ENCODE measurements at regions not wholly inside any gene's neighbourhood (a gene's known extent, or its start where the extent isn't known, plus 50 kb on each side); places are given as distances from the start of the nearest gene placed in this dataset.
"Not testable (repeated sequence)": the region's sequence is repeated elsewhere in the genome, so short reads cannot be mapped to it uniquely, and the experiment has no call there.

DNA sequence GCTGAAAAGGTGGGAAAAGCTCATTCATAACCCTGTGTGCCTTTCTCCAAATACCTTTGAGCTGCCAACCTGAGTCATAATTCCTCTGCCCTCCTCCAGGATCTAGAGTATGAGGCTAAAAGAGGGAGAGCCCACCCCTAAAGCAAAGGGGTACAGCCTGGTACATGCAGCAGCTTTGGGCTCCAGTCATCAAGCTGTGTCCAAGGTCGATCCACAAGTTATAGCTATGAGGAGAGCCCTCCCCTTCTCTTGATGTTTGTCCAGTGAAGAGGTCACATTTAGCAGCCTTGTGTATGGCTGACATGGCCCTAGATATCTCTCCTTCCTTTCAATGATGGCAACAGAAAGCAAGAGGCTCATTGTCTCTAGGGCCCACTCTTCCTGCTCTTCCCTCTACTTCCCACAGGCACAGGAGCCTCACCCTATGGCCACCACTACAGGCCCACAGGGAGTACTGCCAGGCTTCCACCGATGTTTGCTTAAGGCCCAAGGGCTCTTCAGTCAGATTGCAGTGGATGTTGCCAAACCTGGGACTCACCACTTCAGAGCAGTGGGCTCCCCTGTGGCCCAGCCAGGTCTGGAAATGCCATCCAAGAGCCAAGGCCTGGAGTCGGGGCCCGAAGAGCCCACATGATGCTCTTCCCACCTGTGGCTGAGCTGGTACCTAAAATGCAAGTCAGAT lies 176.8 kb downstream of the CD83 start (continued):
- TF ChIP-seq GRHL2 (CRISPR knock-in tag; IDR thresholded peaks at IDR 0.05; ENCODE audit: insufficient replicate concordance, severe bottlenecking) (no peak), ZNF396 (CRISPR knock-in tag; IDR thresholded peaks at IDR 0.05; ENCODE audit: borderline replicate concordance) (no peak), ZNF219 (CRISPR knock-in tag; IDR thresholded peaks at IDR 0.05; ENCODE audit: borderline replicate concordance) (no peak), MYBL2 (CRISPR knock-in tag; IDR thresholded peaks at IDR 0.05) (no peak)

DNA sequence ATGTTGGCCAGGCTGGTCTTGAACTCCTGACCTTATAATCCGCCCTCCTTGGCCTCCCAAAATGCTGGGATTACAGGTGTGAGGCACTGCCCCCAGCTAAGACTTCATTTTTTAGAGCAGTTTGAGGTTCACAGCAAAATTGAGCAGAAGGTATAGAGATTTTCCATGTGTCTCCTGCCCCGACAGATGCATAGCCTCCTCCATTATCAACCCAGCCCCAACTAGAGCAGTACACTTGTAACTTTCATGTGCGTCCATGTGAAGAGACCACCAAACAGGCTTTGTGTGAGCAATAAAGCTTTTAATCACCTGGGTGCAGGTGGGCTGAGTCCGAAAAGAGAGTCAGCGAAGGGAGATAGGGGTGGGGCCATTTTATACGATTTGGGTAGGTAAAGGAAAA lies 179.1 kb downstream of the CD83 start:
- Mint-ChIP-seq H3K36me3 (peaks cover 51% of the 10 kb centered on the region), H3K4me3 (peak overlapping the region; percentile 37), H3K4me1 (peaks cover 76% of the 10 kb centered on the region), H3K27ac (peak overlapping the region; percentile 98)
- CTCF ChIA-PET = interaction anchor here (0.7 kb wide), 2 partner anchors 20 to 1704 kb away, joined by 3 to 4 read pairs; no protein-coding TSS in a partner anchor
- H3K27me3 Mint-ChIP-seq (ENCODE audit: low read depth); H3K9me3 Mint-ChIP-seq; POLR2A ChIA-PET; DNase-seq (ENCODE audit: low spot score): not testable (repeated sequence)
- peak; percentile 56 for ATAC-seq
- TF ChIP-seq ZNF396 (CRISPR knock-in tag; IDR thresholded peaks at IDR 0.05; ENCODE audit: borderline replicate concordance) (0 out of 2 replicates have a peak, but pooled peaks have one; percentile 21), TEAD1 (CRISPR knock-in tag; IDR thresholded peaks at IDR 0.05) (peak; percentile 84; the same call in 1 of the 2 replicates)

DNA sequence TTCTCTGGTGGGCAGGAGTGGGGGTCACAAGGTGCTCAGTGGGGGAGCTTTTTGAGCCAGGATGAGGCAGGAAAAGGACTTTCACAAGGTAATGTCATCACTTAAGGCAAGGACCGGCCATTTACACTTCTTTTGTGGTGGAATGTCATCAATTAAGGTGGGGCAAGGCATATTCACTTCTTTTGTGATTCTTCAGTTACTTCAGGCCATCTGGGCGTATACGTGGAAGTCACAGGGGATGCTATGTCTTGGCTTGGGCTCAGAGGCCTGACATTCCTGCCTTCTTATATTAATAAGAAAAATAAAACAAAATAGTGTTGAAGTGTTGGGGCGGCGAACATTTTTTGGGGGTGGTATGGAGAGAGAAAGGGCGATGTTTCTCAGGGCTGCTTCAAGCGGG lies 179.5 kb downstream of the CD83 start:
- ATAC-seq; DNase-seq (ENCODE audit: low spot score); H3K9me3 Mint-ChIP-seq; CTCF ChIA-PET; POLR2A ChIA-PET; H3K27me3 Mint-ChIP-seq (ENCODE audit: low read depth): not testable (repeated sequence)
- Mint-ChIP-seq H3K36me3 (peaks cover 52% of the 10 kb centered on the region), H3K4me3 (peak overlapping the region; percentile 21), H3K4me1 (peaks cover 77% of the 10 kb centered on the region), H3K27ac (peak overlapping the region; percentile 98)
- TF ChIP-seq TEAD1 (CRISPR knock-in tag; IDR thresholded peaks at IDR 0.05) = peak; percentile 77; the same call in 1 of the 2 replicates

DNA sequence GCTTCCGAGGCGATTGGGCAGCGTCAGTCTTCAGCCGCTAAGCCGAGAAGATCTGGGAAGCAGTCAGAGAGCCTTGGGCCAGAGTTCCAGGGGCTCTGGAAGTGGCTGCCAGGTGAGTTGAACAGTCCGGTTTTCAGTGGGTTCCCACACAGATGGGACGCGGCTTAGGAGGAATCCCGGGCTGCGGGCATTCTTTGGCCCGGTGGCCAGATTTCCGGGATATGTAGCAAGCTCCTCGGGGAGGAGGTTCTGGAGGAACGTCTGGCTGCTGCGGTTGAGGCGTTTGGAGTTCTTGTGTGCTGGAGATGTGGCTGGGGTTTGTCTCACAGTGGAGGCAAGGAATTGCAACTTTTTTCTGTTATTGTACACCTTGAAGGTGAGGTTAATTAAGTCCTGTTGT lies 182.6 kb downstream of the CD83 start:
- ATAC-seq; POLR2A ChIA-PET; H3K27me3 Mint-ChIP-seq (ENCODE audit: low read depth); DNase-seq (ENCODE audit: low spot score); CTCF ChIA-PET: not testable (repeated sequence)
- peaks cover 65% of the 10 kb centered on the region for H3K4me1 Mint-ChIP-seq
- peak overlapping the region; percentile 72 for H3K4me3 Mint-ChIP-seq
- H3K36me3 Mint-ChIP-seq = peaks cover 55% of the 10 kb centered on the region
- peak overlapping the region; percentile 91 for H3K27ac Mint-ChIP-seq
- H3K9me3 Mint-ChIP-seq = peaks cover 24% of the 10 kb centered on the region

DNA sequence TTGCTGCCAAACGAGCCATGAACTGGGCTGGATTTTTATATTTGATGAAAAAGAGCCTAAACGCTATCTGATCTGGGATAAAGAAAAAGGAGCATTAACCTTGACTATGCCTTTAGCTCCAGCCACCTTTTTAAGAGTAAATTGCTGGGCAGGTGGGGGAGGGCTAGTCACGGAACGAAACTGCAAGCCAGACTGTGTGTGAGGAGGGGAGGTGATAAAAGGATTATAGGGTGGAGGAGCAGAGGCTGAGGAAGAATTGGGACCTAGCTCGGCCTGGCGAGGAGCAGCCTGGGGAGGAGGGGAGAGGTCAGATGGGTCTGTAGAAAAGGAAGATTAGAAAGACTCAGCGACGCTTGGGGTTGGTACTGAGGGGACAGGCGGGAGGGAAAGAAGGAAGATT lies 183.1 kb downstream of the CD83 start:
- DNase-seq (ENCODE audit: low spot score); POLR2A ChIA-PET; CTCF ChIA-PET; ATAC-seq; H3K27me3 Mint-ChIP-seq (ENCODE audit: low read depth): not testable (repeated sequence)
- Mint-ChIP-seq H3K27ac (peak overlapping the region; percentile 66), H3K4me3 (peak overlapping the region; percentile 72), H3K36me3 (peaks cover 51% of the 10 kb centered on the region), H3K9me3 (peaks cover 24% of the 10 kb centered on the region), H3K4me1 (peaks cover 66% of the 10 kb centered on the region)

DNA sequence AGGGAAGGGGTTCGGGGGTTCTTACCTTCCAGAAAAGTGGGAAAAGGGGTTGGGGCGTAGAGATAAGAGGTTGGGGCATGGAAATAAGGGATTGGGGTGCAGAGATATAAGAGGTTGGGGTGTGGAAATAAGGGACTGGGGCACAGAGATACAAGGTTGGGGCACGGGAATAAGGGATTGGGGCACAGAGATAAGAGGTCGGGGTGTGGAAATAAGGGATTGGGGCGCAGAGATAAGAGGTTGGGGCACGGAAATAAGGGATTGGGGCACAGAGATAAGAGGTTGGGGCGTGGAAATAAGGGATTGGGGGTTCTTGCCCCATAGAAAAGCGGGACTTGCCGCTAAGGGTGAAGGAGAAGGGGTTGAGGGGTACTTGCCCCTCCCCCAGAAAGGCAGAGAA lies 183.9 kb downstream of the CD83 start:
- H3K27ac Mint-ChIP-seq; ATAC-seq; POLR2A ChIA-PET; CTCF ChIA-PET; DNase-seq (ENCODE audit: low spot score); H3K27me3 Mint-ChIP-seq (ENCODE audit: low read depth): not testable (repeated sequence)
- H3K4me1 Mint-ChIP-seq = peaks cover 66% of the 10 kb centered on the region
- peaks cover 48% of the 10 kb centered on the region for H3K36me3 Mint-ChIP-seq
- peak overlapping the region; percentile 72 for H3K4me3 Mint-ChIP-seq
- peaks cover 24% of the 10 kb centered on the region for H3K9me3 Mint-ChIP-seq

DNA sequence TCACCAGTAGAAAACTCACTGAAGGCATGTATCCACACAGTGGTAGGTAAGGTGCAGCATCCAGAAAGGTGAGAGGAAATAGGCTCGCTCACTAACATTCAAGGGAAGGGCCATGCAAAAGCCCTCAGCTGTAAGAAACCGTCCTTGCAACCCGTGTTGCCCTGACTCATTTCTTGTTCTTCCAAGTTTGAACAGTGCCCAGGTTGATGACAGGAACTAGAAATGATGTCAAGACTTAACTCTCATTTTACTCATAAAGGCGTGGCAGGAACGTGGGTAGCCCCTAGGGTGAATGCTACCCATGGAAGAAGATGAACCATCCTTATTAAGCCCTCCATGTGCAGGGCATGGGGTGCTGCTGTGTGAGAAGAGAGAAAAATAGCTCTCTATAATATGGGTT lies 187.6 kb downstream of the CD83 start:
- no peak overlapping the region for H3K27ac Mint-ChIP-seq
- peaks cover 59% of the 10 kb centered on the region for H3K4me1 Mint-ChIP-seq
- POLR2A ChIA-PET = no interaction called here
- H3K4me3 Mint-ChIP-seq = no peak overlapping the region
- H3K9me3 Mint-ChIP-seq = peaks cover 24% of the 10 kb centered on the region
- peaks cover 32% of the 10 kb centered on the region for H3K36me3 Mint-ChIP-seq
- DNase-seq (ENCODE audit: low spot score) (no peak), ATAC-seq (no peak)
- peaks cover 6% of the 10 kb centered on the region for H3K27me3 Mint-ChIP-seq (ENCODE audit: low read depth)
- CTCF ChIA-PET = no interaction called here
- TF ChIP-seq, protein P1, sequence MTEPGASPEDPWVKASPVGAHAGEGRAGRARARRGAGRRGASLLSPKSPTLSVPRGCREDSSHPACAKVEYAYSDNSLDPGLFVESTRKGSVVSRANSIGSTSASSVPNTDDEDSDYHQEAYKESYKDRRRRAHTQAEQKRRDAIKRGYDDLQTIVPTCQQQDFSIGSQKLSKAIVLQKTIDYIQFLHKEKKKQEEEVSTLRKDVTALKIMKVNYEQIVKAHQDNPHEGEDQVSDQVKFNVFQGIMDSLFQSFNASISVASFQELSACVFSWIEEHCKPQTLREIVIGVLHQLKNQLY (CRISPR knock-in tag; IDR thresholded peaks at IDR 0.05) = no peak
- TF ChIP-seq SOX15 (CRISPR knock-in tag; IDR thresholded peaks at IDR 0.05) (no peak), RORB (CRISPR knock-in tag; IDR thresholded peaks at IDR 0.05) (no peak), TEAD4 (CRISPR knock-in tag; IDR thresholded peaks at IDR 0.05) (no peak), CREB1 (CRISPR knock-in tag; IDR thresholded peaks at IDR 0.05) (no peak)
- TF ChIP-seq, protein P2, sequence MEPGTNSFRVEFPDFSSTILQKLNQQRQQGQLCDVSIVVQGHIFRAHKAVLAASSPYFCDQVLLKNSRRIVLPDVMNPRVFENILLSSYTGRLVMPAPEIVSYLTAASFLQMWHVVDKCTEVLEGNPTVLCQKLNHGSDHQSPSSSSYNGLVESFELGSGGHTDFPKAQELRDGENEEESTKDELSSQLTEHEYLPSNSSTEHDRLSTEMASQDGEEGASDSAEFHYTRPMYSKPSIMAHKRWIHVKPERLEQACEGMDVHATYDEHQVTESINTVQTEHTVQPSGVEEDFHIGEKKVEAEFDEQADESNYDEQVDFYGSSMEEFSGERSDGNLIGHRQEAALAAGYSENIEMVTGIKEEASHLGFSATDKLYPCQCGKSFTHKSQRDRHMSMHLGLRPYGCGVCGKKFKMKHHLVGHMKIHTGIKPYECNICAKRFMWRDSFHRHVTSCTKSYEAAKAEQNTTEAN (CRISPR knock-in tag; IDR thresholded peaks at IDR 0.05) = no peak
- TF ChIP-seq, protein P3, sequence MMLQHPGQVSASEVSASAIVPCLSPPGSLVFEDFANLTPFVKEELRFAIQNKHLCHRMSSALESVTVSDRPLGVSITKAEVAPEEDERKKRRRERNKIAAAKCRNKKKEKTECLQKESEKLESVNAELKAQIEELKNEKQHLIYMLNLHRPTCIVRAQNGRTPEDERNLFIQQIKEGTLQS (CRISPR knock-in tag; conservative IDR thresholded peaks at IDR 0.05) = no peak
- TF ChIP-seq, protein P4, sequence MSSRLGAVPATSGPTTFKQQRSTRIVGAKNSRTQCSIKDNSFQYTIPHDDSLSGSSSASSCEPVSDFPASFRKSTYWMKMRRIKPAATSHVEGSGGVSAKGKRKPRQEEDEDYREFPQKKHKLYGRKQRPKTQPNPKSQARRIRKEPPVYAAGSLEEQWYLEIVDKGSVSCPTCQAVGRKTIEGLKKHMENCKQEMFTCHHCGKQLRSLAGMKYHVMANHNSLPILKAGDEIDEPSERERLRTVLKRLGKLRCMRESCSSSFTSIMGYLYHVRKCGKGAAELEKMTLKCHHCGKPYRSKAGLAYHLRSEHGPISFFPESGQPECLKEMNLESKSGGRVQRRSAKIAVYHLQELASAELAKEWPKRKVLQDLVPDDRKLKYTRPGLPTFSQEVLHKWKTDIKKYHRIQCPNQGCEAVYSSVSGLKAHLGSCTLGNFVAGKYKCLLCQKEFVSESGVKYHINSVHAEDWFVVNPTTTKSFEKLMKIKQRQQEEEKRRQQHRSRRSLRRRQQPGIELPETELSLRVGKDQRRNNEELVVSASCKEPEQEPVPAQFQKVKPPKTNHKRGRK (CRISPR knock-in tag; IDR thresholded peaks at IDR 0.05; ENCODE audit: borderline replicate concordance) = no peak
- TF ChIP-seq, protein P5, sequence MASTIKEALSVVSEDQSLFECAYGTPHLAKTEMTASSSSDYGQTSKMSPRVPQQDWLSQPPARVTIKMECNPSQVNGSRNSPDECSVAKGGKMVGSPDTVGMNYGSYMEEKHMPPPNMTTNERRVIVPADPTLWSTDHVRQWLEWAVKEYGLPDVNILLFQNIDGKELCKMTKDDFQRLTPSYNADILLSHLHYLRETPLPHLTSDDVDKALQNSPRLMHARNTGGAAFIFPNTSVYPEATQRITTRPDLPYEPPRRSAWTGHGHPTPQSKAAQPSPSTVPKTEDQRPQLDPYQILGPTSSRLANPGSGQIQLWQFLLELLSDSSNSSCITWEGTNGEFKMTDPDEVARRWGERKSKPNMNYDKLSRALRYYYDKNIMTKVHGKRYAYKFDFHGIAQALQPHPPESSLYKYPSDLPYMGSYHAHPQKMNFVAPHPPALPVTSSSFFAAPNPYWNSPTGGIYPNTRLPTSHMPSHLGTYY (CRISPR knock-in tag; IDR thresholded peaks at IDR 0.05) = no peak
